ENCODE measurements at regions not wholly inside any gene's neighbourhood (a gene's known extent, or its start where the extent isn't known, plus 50 kb on each side); places are given as distances from the start of the nearest gene placed in this dataset.

DNA sequence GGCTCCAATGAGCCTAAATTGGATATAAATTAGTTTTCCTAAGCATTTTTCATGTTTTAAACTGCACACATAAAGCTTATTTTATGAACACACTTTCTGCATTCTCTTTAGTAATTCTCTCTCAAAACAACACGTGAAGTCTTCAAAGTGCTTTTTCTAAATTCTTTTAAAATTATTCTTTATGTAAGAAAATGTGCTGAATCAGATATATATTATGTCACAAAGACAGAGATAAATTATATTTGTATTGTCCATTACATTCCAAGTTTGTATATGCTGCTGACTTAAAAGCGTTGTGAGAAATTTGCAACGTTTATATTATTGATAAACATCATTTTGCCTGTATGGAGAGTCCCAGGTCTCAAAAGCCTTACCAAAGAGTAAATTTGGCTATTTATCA is 465.2 kb downstream of the BCAT1 start:
- Mint-ChIP-seq H3K4me3 (no peak overlapping the region), H3K27ac (ENCODE audit: unreplicated experiment) (no peak overlapping the region)

DNA sequence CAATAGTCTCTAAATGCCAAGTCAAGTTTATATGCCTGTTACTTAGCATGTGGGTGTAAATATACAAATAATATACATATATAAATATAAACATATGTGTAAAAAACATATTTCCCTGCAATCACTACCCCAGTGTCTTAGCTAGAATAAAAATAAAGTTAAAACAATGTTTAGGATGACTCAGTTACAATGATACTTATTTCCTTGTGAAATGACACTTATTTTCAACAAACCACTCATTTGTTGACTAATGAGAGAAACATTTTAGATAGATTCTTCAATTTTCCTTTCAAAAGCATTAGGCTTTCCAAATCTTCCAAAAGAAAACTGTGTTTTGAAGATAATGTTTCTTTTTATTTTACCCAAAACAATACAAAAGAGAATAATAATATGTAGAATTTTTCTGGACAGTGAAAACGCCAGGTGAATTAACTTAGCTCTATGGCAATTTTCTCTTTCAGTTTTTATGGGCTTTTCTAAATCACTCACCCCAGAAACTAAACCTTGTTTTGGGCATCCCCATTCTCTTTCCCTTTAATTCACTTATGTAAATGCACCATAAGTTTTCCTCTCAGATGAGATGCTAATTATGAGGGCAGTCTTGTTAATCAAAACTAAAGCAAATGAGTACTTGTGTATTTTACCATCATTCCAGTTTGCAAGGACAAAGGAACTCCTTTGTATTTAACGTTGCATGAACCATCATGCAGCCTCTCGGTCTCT is 465.9 kb downstream of the BCAT1 start:
- H3K36me3 Mint-ChIP-seq (ENCODE audit: low read depth) = peaks cover 5% of the 10 kb centered on the region
- H3K27ac Mint-ChIP-seq (ENCODE audit: unreplicated experiment) = no peak overlapping the region
- TF ChIP-seq, protein P1, sequence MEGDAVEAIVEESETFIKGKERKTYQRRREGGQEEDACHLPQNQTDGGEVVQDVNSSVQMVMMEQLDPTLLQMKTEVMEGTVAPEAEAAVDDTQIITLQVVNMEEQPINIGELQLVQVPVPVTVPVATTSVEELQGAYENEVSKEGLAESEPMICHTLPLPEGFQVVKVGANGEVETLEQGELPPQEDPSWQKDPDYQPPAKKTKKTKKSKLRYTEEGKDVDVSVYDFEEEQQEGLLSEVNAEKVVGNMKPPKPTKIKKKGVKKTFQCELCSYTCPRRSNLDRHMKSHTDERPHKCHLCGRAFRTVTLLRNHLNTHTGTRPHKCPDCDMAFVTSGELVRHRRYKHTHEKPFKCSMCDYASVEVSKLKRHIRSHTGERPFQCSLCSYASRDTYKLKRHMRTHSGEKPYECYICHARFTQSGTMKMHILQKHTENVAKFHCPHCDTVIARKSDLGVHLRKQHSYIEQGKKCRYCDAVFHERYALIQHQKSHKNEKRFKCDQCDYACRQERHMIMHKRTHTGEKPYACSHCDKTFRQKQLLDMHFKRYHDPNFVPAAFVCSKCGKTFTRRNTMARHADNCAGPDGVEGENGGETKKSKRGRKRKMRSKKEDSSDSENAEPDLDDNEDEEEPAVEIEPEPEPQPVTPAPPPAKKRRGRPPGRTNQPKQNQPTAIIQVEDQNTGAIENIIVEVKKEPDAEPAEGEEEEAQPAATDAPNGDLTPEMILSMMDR (conservative IDR thresholded peaks at IDR 0.05) = no peak
- no peak overlapping the region for H3K4me3 Mint-ChIP-seq
- peaks cover 41% of the 10 kb centered on the region for H3K4me1 Mint-ChIP-seq
- H3K27me3 Mint-ChIP-seq (ENCODE audit: low read depth) = no peaks in the 10 kb centered on the region
- peaks cover 2% of the 10 kb centered on the region for H3K9me3 Mint-ChIP-seq
- DNase-seq (ENCODE audit: low read depth, low spot score) = no peak

More for the DNA sequence above, 465.2 kb downstream of the BCAT1 start:
- DNase-seq (ENCODE audit: low read depth, low spot score) = no peak
- TF ChIP-seq, protein P1 (conservative IDR thresholded peaks at IDR 0.05) = no peak
- Mint-ChIP-seq H3K4me1 (peaks cover 38% of the 10 kb centered on the region), H3K36me3 (ENCODE audit: low read depth) (peaks cover 5% of the 10 kb centered on the region), H3K9me3 (peaks cover 2% of the 10 kb centered on the region), H3K27me3 (ENCODE audit: low read depth) (no peaks in the 10 kb centered on the region)

GRCh38 chr12:24482044-24482443 is 466.9 kb downstream of the BCAT1 start:
- Mint-ChIP-seq H3K27ac (ENCODE audit: unreplicated experiment) (no peak overlapping the region), H3K9me3 (peaks cover 2% of the 10 kb centered on the region), H3K36me3 (ENCODE audit: low read depth) (peaks cover 5% of the 10 kb centered on the region), H3K27me3 (ENCODE audit: low read depth) (no peaks in the 10 kb centered on the region), H3K4me3 (no peak overlapping the region), H3K4me1 (peaks cover 41% of the 10 kb centered on the region)
- TF ChIP-seq, protein P1 (conservative IDR thresholded peaks at IDR 0.05) = no peak
- DNase-seq (ENCODE audit: low read depth, low spot score) = no peak

GRCh38 chr12:24480766-24481449 is 468.0 kb downstream of the BCAT1 start:
- DNase-seq (ENCODE audit: low read depth, low spot score) = no peak
- H3K27ac Mint-ChIP-seq (ENCODE audit: unreplicated experiment) = no peak overlapping the region
- H3K4me3 Mint-ChIP-seq = no peak overlapping the region
- H3K9me3 Mint-ChIP-seq = peaks cover 2% of the 10 kb centered on the region
- H3K36me3 Mint-ChIP-seq (ENCODE audit: low read depth) = peaks cover 5% of the 10 kb centered on the region
- TF ChIP-seq, protein P1 (conservative IDR thresholded peaks at IDR 0.05) = no peak
- H3K27me3 Mint-ChIP-seq (ENCODE audit: low read depth) = no peaks in the 10 kb centered on the region
- peaks cover 41% of the 10 kb centered on the region for H3K4me1 Mint-ChIP-seq

DNA sequence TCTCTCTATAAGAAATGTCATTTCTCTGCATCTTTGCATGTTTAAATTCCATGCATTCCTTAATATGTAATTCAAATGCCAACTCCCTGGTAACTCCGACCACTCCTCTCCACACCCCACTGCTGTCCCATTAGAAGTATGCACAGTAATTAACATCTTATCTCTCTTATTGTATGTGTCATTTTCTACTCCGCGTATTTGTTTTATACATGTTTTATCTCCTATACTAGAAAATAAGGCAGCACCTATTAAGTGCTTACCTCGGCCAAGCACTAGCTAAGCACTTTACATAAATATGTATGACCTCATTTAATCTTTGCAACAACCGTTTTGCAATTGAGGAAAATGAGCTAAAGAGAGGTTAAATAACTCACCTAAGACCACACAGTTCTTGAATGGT is 469.8 kb downstream of the BCAT1 start:
- H3K4me1 Mint-ChIP-seq = peaks cover 31% of the 10 kb centered on the region
- H3K27ac Mint-ChIP-seq (ENCODE audit: unreplicated experiment) = no peak overlapping the region
- H3K36me3 Mint-ChIP-seq (ENCODE audit: low read depth) = peaks cover 5% of the 10 kb centered on the region

More for the DNA sequence above, 469.8 kb downstream of the BCAT1 start:
- Mint-ChIP-seq H3K27me3 (ENCODE audit: low read depth) (no peaks in the 10 kb centered on the region), H3K4me3 (no peak overlapping the region), H3K9me3 (peaks cover 2% of the 10 kb centered on the region)
- DNase-seq (ENCODE audit: low read depth, low spot score) = no peak
- TF ChIP-seq, protein P1 (conservative IDR thresholded peaks at IDR 0.05) = no peak
